GM18502 (cell line): ENCODE measurements at regions not wholly inside any gene's neighbourhood (a gene's known extent, or its start where the extent isn't known, plus 50 kb on each side); places are given as distances from the start of the nearest gene placed in this dataset.

Experiments
- ATAC-seq: cut with Tn5 transposase; IDR thresholded peaks from one replicate; pipeline ENCODE4 v1.9.1; 2021; ENCODE audit warnings: mild to moderate bottlenecking; ENCODE audit not compliant: unreplicated experiment, poor library complexity

GRCh38 chr1:80993154-80993980 is 807.4 kb upstream of the ADGRL2 start:
- no peak for ATAC-seq

GRCh38 chr1:80989455-80989854 is 811.3 kb upstream of the ADGRL2 start:
- ATAC-seq, result no peak

- ATAC-seq, result no peak
Observed at GRCh38 chr1:80988926-80989325, 811.8 kb upstream of the ADGRL2 start.

- no peak for ATAC-seq
Observed at GRCh38 chr1:80987824-80988223, 812.9 kb upstream of the ADGRL2 start.

GRCh38 chr1:80987106-80987505 is 813.6 kb upstream of the ADGRL2 start:
- no peak for ATAC-seq

- ATAC-seq, result no peak
Observed at GRCh38 chr1:80982831-80983230, 817.9 kb upstream of the ADGRL2 start.

- no peak for ATAC-seq
Observed at GRCh38 chr1:80973101-80973500, 827.6 kb upstream of the ADGRL2 start.

- ATAC-seq, result no peak
Observed at GRCh38 chr1:80966266-80966665, 834.5 kb upstream of the ADGRL2 start.

GRCh38 chr1:80962564-80962963 is 838.2 kb upstream of the ADGRL2 start:
- ATAC-seq, result no peak

GRCh38 chr1:80961464-80962190 is 839.1 kb upstream of the ADGRL2 start:
- no peak for ATAC-seq

- ATAC-seq, result no peak
Observed at GRCh38 chr1:80933346-80933745, 867.4 kb upstream of the ADGRL2 start.

- ATAC-seq, result no peak
Observed at GRCh38 chr1:80931178-80931577, 869.6 kb upstream of the ADGRL2 start.

GRCh38 chr1:80929868-80930508 is 870.7 kb upstream of the ADGRL2 start:
- ATAC-seq, result no peak

GRCh38 chr1:80926531-80926930 is 874.2 kb upstream of the ADGRL2 start:
- ATAC-seq, result no peak

- ATAC-seq, result no peak
Observed at GRCh38 chr1:80925130-80925805, 875.5 kb upstream of the ADGRL2 start.

GRCh38 chr1:80924290-80924689 is 876.4 kb upstream of the ADGRL2 start:
- ATAC-seq, result no peak

GRCh38 chr1:80922906-80923305 is 877.8 kb upstream of the ADGRL2 start:
- ATAC-seq, result no peak

- no peak for ATAC-seq
Observed at GRCh38 chr1:80919426-80919825, 881.3 kb upstream of the ADGRL2 start.

- no peak for ATAC-seq
Observed at GRCh38 chr1:80918380-80918779, 882.4 kb upstream of the ADGRL2 start.

- no peak for ATAC-seq
Observed at GRCh38 chr1:80917826-80918225, 882.9 kb upstream of the ADGRL2 start.

GRCh38 chr1:80917225-80917624 is 883.5 kb upstream of the ADGRL2 start:
- ATAC-seq, result no peak
